GM12878 (cell line): ENCODE measurements at regions not wholly inside any gene's neighbourhood (a gene's known extent, or its start where the extent isn't known, plus 50 kb on each side); places are given as distances from the start of the nearest gene placed in this dataset.
"Not testable (repeated sequence)": the region's sequence is repeated elsewhere in the genome, so short reads cannot be mapped to it uniquely, and the experiment has no call there.

Experiments used
- ATAC-seq: fragments of 200-7000 bp; cut with Tn5 transposase; 3 replicates; pipeline ENCODE4 v1.9.1; 2020; ENCODE audit warnings: mild to moderate bottlenecking, moderate library complexity
- BruUV-seq: library from RNA; stranded (reverse); fragments of 400-500 nt; replicated peaks from 2 replicates; lab custom pipeline; 2021; lab: Mats Ljungman, UMichigan
- CTCF ChIA-PET: fragments of 300-600 bp; sonication (Branson Sonifier 250); formaldehyde crosslinking; extraction: SDS; loops from one replicate; lab custom pipeline; 2021; ENCODE audit warnings: inconsistent platforms; lab: Yijun Ruan, JAX
- POLR2A ChIA-PET: fragments of 350-600 bp; formaldehyde crosslinking; extraction: SDS; loops from one replicate; lab custom pipeline; 2021; ENCODE audit warnings: inconsistent platforms; lab: Charles Lee
- RAD21 ChIA-PET: fragments of 300-600 bp; sonication (Branson Sonifier 250); formaldehyde crosslinking; loops from one replicate; lab custom pipeline; 2023; ENCODE audit warnings: antibody characterized with exemption; ENCODE audit not compliant: unreplicated experiment; lab: Charles Lee
- SMC1A ChIA-PET: fragments of 300-600 bp; sonication (Branson Sonifier 250); formaldehyde crosslinking; loops from one replicate; lab custom pipeline; 2023; ENCODE audit not compliant: unreplicated experiment, uncharacterized antibody; lab: Charles Lee
- DNase-seq: peaks from one replicate; pipeline ENCODE4 v3.0.0-alpha.2; 2011; ENCODE audit warnings: low read depth, low spot score
- FAIRE-seq: peaks from 3 replicates; lab custom pipeline; 2011; peaks lifted over from hg19 to GRCh38; lab: Jason Lieb, UNC
- H2AFZ ChIP-seq: 2 replicates; pipeline ENCODE4 v1.6.0; 2011; ENCODE audit warnings: low read depth, low read length, control low read depth; ENCODE audit not compliant: control insufficient read depth
- H3K27ac ChIP-seq: 2 replicates; pipeline ENCODE4 v1.5.1; 2011; ENCODE audit warnings: control low read depth; ENCODE audit not compliant: control insufficient read depth, insufficient read depth
- H3K27me3 ChIP-seq, 2 experiments: replicated peaks in 1 of 2; 2 replicates each; pipeline versions ENCODE4 v1.6.0 to v1.6.1; 2011; ENCODE audit warnings: low read length in 1 of 2; ENCODE audit not compliant: control insufficient read depth in 2 of 2, insufficient read depth in 2 of 2
- H3K36me3 ChIP-seq, 2 experiments: 2 replicates each; pipeline ENCODE4 v1.5.1; 2011; ENCODE audit warnings: low read length in 1 of 2; ENCODE audit not compliant: control insufficient read depth in 2 of 2, insufficient read depth in 2 of 2
- H3K4me1 ChIP-seq: 2 replicates; pipeline ENCODE4 v1.6.1; 2011; ENCODE audit warnings: mild to moderate bottlenecking, low read length, moderate library complexity, mixed read lengths; ENCODE audit not compliant: control insufficient read depth, insufficient read depth
- H3K4me2 ChIP-seq: 2 replicates; pipeline ENCODE4 v1.6.0; 2011; ENCODE audit warnings: control low read depth; ENCODE audit not compliant: control insufficient read depth, insufficient read depth
- H3K4me3 ChIP-seq: fragments of 200-600 bp; sonication (generic); 2 replicates; pipeline ENCODE4 v1.5.1; 2016
- H3K79me2 ChIP-seq: 2 replicates; pipeline ENCODE4 v1.6.0; 2011; ENCODE audit warnings: low read length; ENCODE audit not compliant: control insufficient read depth, insufficient read depth
- H3K9ac ChIP-seq: 2 replicates; pipeline ENCODE4 v1.8.0; 2011; ENCODE audit warnings: low read length, control low read depth, mixed read lengths; ENCODE audit not compliant: control insufficient read depth, insufficient read depth
- H3K9me3 ChIP-seq: replicated peaks from 3 replicates; pipeline ENCODE4 v1.5.1; 2011; ENCODE audit warnings: mild to moderate bottlenecking, low read length; ENCODE audit not compliant: control insufficient read depth, insufficient read depth
- H4K20me1 ChIP-seq: 2 replicates; pipeline ENCODE4 v1.6.0; 2011; ENCODE audit not compliant: control insufficient read depth, insufficient read depth
- WGBS: methylation state at CpG from one replicate; pipeline ENCODE4 v1.1.6; 2016; ENCODE audit warnings: low lambda C conversion rate; ENCODE audit not compliant: insufficient replicate concordance, insufficient coverage; ENCODE audit errors: missing lambda C conversion rate; 5-methylcytosine and 5-hydroxymethylcytosine counted together
- in situ Hi-C: fragments of 300-500 bp; cut with MboI; formaldehyde crosslinking; loops from 9 replicates; pipeline ENCODE4 v1.14.3; 2018; ENCODE audit warnings: mixed read lengths
- intact Hi-C: fragments of 100-400 bp; cut with micrococcal nuclease; formaldehyde crosslinking; loops from one replicate; pipeline ENCODE4 v1.14.2; 2022; ENCODE audit not compliant: unreplicated experiment

DNA sequence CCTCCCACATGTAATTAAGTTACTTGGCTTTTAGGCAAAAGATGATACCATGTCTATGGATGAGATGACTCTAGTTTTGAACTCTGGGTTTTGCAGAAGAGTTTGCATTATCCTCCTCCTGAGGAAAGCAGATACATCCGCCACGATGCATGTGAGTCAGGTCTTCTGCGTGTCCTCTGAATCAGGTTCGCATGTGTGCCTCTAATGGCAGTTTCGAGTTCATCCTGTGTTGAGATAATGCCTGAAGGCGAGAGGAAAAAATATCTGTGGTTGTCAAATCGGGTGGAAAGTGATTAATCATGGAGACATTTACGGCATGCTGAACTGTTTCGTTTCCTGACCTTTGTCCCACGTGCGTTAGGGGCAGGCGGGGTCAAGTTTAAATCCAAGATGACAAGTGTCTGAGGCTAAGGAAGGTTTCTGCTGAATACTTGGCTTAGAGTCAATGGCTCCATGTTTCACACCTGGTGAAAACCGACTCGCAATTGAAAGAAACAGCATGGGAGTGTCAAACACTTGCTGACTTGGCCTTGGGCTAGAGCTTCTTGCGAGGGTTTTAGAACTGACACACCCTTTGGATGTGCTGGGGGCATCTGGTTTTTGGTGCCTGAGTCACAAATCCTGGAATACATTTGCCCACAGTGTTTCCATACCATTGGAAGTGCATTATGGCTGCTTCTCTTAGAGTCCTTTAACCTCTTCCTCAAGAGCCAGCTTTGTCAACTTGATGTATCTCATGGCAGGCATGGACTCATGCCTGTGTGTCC is 216.1 kb upstream of the PLGLB1 start:
- BruUV-seq, CTCF ChIA-PET, H3K9ac ChIP-seq, in situ Hi-C loops, intact Hi-C loops, ATAC-seq, H3K9me3 ChIP-seq, H3K27me3 ChIP-seq, FAIRE-seq, H3K79me2 ChIP-seq, POLR2A ChIA-PET, H3K27ac ChIP-seq, DNase-seq, H2AFZ ChIP-seq, SMC1A ChIA-PET, H3K4me3 ChIP-seq, H3K36me3 ChIP-seq, H3K4me2 ChIP-seq, H4K20me1 ChIP-seq, RAD21 ChIA-PET, H3K4me1 ChIP-seq: not testable (repeated sequence)
- WGBS: 75% methylated on average over 8 of the region's 15 CpGs

DNA sequence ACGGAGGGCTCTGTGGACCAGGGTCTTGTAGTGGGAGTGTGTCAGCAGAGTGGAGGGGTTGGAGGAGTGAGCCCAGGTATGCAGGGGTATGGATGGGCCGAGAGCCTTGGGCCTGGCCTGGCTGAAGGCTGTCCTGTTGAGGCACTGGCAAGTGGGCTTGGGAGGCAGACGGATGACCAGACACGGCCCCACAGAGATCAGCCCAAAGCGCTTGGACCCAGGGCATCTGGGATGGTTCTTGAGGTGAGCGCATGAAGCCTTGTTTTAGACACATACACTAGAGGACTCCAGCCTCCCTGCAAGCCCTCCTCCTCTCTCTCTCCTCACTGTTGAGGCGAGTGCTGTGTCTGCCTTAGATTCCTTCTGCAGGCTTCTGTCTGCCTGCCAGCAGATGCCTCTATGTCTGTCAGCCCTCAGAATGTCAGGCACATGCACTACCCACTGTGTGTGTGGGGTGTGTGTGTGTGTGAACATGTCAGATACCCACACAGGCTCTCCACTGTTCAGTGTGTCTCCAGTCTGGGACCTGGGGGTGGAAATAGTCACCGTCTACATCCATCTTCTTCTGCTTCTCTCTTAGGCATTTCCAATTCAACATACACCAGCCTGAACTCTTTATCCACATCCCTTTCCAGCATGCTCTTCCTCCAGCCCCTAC is 218.0 kb upstream of the PLGLB1 start:
- BruUV-seq, H3K4me3 ChIP-seq, H3K79me2 ChIP-seq, H4K20me1 ChIP-seq, SMC1A ChIA-PET, H2AFZ ChIP-seq, H3K27ac ChIP-seq, H3K36me3 ChIP-seq, RAD21 ChIA-PET, FAIRE-seq, POLR2A ChIA-PET, H3K4me2 ChIP-seq, CTCF ChIA-PET, intact Hi-C loops, in situ Hi-C loops, DNase-seq, H3K27me3 ChIP-seq, H3K9ac ChIP-seq, H3K9me3 ChIP-seq, H3K4me1 ChIP-seq, ATAC-seq: not testable (repeated sequence)
- WGBS: 56% methylated on average over 6 of the region's 8 CpGs

DNA sequence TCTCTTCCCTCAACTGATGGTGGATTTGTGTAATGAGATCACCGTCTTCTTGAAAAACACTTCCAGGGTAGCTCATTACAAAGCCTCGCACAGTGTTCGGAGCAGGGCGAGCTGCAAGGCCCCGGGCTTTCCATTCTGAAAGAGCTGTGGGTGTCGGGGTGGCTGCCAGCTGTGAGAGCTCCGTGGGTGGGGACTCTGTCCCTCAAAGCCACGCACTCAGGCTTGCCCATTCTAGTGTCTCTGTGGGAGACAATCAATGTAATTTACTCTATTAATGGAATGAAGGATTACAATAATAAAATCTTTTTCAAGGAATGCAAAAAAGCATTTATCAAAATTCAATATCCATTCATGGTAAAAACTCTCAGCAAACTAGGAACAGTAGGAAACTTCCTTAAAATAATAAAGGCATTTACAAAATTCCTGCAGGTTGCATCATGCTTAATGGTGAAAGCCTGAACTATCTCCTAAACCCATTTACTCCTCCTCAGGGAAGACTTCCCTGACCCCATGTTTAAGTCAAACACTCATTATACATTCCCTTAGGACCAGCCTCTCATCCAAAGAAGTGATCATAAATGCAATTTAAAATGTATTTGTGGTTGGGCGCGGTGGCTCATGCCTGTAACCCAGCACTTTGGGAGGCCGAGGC is 224.5 kb upstream of the PLGLB1 start:
- SMC1A ChIA-PET, H4K20me1 ChIP-seq, H3K27ac ChIP-seq, H3K4me3 ChIP-seq, H3K79me2 ChIP-seq, H3K36me3 ChIP-seq, POLR2A ChIA-PET, H3K4me2 ChIP-seq, intact Hi-C loops, H3K9me3 ChIP-seq, RAD21 ChIA-PET, BruUV-seq, CTCF ChIA-PET, H2AFZ ChIP-seq, in situ Hi-C loops, H3K4me1 ChIP-seq, DNase-seq, FAIRE-seq, H3K27me3 ChIP-seq, H3K9ac ChIP-seq, ATAC-seq: not testable (repeated sequence)
- WGBS: 25% methylated on average over 8 of the region's 11 CpGs

DNA sequence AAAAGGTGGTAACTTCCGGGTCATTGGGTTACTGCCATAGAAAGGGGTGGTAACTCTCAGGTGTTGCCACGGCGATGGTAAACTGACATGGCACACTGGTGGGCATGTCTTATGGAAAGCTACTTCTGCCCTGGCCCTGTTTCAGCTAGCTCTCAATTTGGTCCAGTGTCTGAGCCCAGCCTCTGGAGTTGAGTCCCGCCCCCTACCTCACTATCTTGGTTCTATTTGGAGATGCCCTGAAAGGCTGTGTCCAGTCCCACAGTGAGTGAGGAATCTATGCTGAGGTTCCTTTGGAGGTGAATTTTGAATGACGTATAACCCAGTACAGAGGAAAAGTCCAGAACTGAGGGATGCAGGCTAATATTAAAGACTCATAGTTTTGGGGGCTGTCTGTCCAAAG is 230.4 kb upstream of the PLGLB1 start:
- H3K9ac ChIP-seq, H3K4me1 ChIP-seq, FAIRE-seq, ATAC-seq, POLR2A ChIA-PET, DNase-seq, H2AFZ ChIP-seq, H3K36me3 ChIP-seq, H4K20me1 ChIP-seq, intact Hi-C loops, H3K27ac ChIP-seq, H3K4me2 ChIP-seq, H3K9me3 ChIP-seq, H3K4me3 ChIP-seq, CTCF ChIA-PET, H3K27me3 ChIP-seq, SMC1A ChIA-PET, RAD21 ChIA-PET, BruUV-seq, H3K79me2 ChIP-seq, in situ Hi-C loops: not testable (repeated sequence)
- WGBS: 66% methylated on average over 2 of the region's 5 CpGs
